ENCODE measurements at regions not wholly inside any gene's neighbourhood (a gene's known extent, or its start where the extent isn't known, plus 50 kb on each side); places are given as distances from the start of the nearest gene placed in this dataset.
"Not testable (repeated sequence)": the region's sequence is repeated elsewhere in the genome, so short reads cannot be mapped to it uniquely, and the experiment has no call there.

DNA sequence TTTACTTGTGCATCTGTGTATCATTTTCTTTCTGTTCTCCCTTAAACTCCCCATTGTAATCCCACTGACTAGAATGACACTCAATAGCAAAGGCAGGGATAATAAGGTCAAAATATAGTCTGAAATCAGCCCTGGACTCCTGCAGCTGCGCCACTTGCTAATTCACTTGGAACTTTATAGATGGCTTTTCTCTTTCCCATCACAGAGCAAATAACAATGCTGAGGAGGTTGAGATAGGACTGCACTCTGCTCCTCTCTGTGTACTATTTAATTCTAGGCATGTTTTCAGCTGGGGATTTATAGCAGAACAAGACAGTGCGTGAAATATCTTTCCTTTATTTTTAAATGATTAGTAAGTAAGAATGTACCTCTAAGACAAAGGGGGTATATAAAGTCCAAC lies 324.2 kb downstream of the LNPK start:
- DNase-seq, result no peak

DNA sequence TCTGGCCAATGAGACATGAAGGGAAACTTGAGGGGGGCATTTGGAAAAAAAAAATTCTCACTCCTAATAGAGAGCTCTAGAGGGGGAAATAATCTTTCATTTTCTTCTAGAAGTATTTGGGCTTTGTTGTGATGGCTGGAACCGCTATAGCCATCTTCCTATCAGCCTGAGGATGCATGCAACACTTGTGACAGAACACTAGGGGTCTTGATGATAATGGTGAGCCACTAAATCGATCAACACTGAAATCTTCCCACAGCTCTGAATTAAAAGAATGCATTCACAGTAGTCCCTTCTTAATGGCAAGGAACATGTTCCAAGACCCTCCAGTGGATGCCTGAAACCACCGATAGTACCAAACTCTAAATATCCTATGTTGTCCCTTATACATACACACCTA lies 325.3 kb downstream of the LNPK start:
- DNase-seq, result no peak

DNA sequence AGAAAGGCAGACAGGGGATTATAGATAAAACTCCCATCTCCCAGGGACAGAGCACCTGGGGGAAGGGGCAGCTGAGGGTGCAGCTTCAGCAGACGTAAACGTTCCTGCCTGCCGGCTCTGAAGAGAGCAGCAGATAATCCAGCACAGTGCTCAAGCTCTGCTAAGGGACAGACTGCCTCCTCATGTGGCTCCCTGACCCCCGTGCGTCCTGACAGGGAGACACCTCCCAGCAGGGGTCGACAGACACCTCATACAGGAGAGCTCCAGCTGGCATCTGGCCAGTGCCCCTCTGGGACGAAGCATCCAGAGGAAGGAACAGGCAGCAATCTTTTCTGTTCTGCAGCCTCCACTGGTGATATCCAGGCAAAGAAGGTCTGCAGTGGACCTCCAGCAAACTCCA lies 333.3 kb downstream of the LNPK start:
- DNase-seq, result not testable (repeated sequence)

DNA sequence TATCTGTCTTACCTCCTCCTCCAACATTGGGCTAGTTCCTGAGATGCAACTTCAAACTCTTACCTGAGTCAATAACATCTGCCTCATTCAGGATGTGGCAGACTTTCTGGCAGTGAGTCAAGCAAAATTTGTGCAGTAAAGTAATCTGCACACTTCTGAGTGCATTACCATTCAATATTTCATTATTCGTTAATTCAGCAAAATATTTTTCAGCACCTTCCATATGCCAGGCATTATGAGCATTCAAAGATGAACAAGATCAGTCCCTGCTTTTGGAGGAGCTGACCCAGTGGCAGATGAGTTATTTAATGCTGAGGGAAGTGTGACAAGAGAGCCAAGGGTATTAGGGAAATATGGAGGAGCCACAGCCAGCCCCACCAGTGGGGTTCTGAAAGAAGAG lies 339.7 kb downstream of the LNPK start:
- DNase-seq, result no peak

DNA sequence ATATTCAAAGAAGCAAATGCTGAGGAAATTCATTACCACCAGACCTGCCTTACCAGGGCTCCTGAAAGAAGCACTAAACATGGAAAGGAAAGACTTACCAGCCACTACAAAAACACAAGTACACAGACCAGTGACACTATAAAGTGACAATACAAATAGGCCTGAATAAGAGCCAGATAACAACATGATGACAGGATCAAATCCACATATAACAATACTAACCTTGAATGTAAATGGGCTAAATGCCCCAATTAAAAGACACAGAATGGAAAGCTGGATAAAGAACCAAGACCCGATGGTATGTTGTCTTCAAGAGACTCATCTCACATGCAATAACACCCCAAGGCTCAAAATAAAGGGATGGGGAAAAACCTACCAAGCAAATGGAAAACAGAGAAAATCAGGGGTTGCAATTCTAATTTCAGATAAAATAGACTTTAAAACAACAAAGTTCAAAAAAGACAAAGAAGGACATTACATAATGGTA lies 353.4 kb downstream of the LNPK start:
- DNase-seq, result no peak

DNA sequence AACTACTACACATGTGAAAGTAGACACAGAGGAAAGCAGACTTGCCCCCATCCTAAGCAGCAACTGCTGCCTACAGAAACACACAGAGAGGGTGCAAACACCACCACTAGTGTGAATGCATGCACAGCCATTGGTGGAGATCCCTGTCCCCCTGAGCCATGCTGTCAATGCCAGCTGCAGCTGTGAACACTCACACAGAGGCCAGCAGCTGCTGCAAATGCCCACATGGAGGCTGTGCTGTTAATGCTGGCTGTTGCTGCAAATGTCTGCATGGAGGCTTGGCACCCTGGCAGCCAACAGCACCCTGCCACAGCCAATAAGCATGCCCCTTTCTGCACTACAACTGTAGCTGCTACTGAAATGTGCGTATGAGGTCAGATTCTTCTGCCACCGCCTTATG lies 355.0 kb downstream of the LNPK start:
- DNase-seq, result no peak

DNA sequence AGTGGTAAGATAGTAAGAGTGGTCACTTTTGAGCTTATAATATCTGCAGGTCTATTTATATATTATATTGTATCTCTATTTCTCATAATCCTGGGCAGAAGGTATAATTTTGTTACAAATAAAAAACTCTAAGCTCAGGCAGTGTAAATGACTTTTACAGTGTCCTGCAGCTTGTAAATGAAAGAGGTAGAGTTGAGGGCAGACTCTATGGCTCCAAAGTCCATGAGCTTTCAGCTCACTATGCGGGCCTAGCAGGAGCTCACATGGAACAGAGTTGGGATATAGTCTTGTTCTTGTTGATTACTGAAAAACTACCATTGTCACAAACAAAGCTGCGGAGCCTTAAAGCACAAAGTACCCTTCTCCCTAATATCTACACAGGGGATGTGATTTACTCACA lies 361.4 kb downstream of the LNPK start:
- DNase-seq, result no peak

DNA sequence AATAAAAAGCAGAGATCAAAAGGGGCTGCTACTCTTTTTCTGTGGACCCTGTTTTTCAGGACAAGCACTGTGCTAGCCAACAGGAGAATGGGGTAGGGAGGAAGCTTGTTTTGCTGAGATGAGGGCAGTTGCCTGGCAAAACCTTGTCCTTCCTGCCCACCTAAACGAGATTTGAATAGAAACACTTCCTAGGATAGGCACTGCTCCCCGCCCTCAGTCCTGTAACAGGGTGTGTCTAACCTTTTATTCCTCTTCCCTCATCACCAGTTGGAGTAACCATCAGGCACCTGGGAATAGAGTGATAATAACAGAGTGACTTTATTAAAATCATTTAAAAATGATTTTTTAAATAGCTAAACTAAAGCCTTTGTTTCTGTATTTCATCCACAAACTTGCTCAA lies 368.8 kb downstream of the LNPK start:
- no peak for DNase-seq

DNA sequence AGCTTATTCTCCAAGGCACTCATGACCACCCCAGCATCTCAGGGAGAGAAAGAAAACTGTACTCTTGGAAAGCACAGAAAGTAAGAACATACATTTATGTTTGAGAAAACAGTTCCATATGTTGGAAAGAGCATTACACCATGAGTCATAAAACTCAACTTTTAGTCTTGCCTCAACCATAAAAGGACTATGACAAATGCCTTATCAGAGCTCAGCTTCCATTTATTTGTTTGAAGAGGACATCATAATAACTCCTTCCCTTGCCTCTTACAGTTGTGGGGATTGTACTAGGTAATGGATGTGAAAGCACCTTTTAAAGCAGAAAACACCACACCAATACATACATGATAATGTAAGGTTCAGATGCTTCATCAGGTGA lies 370.8 kb downstream of the LNPK start:
- no peak for DNase-seq

DNA sequence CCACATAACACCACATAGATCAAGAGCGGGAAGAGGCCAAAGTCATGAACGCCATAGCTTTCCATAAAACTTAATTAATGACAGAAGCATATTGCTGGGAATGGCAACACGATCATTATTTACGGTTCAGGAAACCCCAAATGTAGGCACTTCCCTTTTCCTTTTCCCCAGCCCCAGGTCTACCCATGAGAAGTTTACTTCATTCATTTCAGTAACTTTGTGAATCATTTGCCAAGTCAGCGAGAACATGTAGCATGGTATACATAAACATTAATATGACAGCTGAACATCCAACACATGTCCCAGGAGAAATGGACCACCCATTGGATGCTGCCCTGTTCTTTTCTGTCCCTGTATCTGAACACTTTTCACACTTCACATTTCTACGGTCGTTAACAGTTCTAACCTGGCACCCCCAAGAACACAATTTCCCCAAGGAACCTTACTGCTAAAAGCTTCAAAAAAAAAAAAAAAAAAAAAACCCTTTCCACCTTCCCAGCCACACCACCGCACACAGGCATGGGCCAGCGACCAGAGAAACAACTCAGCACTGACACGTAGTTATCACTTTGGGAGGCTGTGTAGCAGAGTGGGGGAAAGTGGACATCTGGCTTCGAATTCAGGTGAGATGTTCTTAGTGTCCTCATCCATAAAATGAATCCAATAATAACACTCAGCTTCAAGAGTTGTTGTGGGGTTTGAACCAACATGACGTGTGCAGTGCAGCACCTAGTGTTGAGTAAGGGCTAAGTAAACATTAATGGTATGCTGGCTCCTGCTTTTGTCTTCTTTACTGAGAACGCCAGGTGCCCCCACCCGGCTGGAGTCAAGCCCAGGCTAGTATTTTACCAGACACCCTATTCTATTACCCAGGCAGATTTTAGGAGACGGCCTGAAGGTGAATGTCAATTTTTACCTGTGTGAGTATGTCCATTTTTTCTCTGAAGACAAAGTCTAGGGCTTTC lies 371.5 kb downstream of the LNPK start:
- peak; percentile 6 for DNase-seq

DNA sequence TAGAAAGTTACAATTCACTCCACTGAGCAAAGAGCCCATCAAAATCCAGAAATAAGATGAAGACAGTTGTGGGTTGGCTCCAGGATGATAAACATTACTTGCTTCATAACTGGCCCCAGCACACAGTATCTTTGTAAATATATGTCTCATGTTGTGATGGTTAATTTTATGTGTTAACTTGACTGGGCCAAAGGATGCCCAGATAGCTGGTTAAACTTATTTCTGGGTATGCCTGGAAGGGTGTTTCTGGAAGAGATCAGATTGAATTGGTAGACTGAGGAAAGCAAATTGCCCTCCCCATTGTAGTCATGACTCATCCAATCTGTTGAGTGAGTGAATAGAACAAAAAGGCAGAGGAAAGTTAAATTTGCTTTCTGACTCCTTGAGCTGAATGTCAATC lies 373.8 kb downstream of the LNPK start:
- no peak for DNase-seq

DNA sequence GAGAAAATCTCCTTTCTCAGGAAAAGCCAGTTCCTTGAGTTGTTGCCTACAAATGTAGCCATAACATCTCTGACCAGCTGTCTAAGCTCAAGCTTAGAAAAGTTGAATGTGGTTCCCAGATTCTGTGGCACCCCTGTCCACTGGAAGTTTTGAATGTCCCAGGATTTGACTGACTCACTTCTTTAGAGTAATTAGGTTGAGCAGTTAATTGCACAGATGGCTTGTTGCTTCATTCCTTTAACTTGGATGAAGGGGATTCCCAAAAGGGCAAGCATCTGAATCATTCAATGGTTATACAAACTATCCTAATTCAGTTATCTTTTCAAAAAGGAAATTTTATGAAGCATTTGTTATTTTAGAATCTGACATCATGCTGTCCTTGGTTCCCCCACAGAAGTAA lies 374.7 kb downstream of the LNPK start:
- DNase-seq, result no peak

DNA sequence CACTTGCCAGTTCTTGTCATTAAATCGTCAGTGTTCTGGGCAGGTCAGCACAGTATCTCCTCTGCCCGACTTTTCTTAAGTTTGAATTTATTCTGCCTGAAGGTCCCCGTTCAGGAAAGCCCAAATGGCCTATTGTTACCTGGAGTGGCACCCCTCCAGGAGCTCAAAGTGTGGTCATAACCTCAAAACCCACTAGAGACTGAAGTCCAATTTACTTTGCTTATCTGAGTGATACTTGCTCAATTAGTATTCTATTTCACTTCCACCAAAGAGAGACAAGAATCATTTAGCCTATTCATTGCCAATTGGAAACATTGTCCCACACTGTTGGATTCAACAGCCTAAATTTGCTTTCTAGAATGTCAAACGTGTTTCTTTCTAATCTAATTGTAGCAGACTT lies 375.3 kb downstream of the LNPK start:
- DNase-seq, result no peak

DNA sequence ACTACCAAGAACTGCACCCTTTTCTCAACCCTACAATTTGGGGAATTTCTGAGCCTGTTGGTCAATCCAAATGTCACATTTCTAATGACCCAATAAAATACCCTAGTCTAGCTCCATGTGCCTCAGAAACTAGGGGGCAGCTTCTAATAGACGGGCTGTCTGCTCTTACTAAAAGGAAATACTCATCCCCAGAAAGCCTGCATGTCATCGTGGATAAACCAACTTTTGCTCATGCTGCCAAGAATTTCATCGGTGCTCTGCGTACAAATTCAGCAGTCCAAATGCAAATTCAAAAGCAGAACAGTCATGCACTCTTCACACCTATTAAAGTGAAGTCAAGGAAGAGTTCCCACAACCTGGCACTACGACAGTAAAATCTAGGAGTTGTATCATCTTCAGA lies 377.3 kb downstream of the LNPK start:
- no peak for DNase-seq

DNA sequence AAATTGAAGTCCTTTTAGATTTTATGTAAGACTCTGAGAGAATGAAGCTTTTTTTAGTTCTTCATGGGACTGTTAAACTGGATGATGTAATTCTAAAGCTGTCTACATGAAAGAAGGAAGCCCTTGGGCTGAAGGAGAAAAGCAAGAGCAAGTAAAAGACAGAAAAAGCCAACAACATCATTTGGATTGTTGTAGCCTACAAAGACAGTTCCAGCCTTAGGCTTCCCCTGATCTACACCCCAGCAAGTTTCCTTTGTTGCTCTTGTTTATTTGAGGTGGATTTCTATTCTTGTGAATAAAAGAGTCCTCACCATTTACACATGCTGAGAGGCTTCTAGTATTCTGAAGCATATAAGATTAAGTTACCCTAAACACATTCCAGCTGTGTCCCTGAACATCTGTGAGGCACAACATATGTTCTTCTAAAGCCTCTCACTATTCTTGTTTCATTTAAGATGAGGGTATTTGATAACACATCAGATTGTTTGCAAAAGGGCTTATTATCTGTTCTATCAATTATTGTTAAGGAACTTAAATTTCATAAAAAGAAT lies 377.8 kb downstream of the LNPK start:
- no peak for DNase-seq

DNA sequence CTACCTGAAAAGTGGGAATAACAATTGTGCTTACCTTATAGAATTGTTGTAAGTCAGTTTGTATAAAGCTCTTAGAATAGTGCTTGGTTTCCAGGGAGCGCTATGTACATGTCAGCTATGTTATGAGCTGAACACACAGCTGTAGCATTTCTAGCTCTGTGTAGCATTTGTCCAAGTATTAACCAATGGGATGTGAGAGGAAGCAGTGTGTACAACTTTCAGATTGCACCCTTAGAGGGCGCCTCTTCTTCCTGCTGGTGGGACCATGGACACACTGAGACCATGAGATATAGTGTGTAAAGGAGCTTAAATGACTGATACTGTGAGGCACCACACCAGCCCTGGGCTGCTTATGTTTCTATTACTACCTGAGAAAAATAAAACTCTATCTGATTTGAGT lies 380.2 kb downstream of the LNPK start:
- DNase-seq, result no peak

DNA sequence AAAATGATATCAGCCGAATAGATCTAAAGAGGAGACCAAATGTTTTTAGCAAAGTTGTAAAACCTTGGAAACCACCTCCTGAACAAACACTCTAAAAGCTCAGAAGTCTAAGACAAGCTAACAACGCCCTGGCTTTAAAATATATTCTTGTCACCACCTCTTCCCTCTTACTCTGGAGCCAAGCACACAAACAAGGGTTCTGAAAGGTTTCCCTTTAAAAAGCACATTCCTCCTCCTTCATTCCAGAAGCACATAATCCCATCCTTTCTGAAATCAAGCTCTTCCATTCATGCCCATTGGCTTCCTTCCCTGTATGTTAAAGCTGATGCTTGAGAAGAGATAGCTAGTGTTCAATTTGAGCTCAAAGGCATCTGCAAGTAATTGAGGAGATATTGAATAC lies 382.0 kb downstream of the LNPK start:
- no peak for DNase-seq

DNA sequence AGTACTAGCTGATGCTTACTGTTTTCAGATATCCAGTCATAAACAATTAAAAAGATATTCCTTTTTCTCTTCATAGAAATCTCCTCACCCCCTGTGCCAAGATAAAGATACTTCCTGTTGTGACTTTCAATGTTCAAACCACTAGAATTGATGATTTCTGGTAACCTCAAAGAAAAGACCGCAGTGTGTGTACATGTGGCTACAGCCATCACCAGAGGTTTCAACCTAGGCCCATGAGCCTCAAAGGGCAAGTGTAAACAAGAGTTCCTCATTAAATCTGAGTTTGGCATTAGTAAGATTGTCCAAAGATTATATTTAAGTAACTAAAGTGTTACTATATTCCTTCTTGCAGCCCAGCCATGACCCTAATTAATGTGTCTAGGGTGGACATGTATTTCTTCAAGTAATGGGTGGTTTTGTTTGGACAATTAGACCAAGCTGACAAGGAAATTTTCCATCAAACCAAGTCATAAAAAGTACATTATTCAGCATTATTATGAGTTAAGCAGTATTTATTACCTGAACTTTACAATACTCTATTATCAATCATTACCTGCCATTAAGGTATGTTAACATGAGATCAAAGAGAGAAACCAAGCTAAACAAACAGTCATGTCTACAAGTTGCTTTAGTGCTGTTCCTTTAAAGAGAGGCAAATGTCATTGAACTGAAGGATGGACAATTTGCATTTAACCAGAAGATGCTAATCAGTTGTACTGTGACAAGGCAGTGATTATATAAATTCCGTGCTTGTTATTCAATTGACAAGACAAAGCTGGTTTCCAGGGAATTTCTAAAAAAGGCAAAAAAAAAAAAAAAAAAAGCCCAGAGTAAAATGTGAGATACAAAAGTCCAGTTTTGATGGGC lies 382.7 kb downstream of the LNPK start:
- no peak for DNase-seq

DNA sequence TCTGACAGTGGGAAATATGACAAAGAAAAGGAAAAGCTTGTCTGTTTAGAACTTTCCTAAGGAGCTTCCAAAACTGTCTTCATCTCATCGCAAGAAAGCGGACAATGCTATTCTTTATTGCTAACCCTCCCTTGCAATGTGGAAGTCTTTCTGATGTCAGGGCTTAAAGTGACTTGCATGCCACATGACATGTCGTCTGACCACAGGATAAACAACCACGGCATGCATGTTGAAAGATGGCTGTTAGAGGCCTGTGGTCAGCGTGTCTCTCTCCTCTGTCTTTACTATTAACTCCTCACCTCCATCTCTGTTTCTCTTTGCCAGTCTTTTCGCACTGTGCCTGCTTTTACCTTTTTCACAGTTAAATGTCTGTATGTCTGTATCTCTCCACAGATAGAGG lies 389.8 kb downstream of the LNPK start:
- DNase-seq, result no peak

DNA sequence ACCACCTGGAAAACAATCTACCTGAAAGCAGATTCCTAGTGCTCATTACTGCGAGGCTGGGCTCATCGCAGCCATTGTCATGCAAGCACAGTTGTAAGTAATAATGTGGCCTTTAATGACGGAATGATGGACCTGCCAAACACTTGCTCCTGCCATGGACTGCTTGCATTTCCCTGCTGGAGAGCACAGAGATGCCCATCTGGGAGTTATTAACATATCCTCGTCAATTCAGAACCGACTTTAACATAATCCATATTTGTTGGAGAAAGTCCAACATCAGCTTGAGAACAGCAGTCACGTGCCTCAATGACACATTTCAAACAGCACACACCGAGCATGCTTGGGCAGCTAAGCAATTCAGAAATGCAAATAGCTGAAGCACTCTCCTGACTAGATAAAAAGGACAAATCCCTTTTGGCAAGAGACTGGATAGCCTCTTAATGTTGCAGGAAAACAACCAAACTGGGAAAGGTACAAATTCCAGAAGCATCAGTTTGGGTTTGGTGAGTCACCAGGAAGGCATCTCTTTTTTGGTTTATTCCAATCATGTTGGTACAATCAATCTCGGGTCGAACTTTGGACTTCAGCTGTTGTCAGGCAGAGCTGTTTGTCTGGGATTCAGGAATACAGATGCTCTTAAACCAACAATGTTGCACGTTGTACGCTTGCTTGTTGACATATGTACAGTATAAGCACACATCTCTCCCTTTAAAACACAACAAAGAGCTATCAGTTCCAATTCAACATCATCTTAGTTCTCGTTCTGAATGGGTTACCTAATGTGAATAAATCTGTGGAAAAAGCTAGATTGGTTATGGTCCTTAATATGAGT lies 395.8 kb downstream of the LNPK start:
- DNase-seq, result peak; percentile 61

DNA sequence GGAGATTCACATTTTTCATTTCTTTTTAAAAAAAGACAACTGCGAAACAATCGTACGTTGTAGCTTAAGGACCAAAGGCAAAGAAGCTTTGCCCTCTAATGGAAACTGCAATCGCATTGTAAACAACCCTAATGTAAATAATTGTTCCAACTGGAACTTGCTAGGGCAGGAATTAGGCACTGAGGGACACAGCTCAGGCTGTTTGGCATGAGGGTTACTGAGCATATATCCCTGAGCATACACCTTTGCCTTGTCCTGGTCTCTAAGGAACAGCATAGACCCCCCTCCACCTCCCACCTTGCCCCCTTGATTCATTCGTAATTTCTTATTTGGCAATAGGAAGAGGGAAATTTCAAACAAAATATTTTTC lies 396.4 kb downstream of the LNPK start:
- no peak for DNase-seq

DNA sequence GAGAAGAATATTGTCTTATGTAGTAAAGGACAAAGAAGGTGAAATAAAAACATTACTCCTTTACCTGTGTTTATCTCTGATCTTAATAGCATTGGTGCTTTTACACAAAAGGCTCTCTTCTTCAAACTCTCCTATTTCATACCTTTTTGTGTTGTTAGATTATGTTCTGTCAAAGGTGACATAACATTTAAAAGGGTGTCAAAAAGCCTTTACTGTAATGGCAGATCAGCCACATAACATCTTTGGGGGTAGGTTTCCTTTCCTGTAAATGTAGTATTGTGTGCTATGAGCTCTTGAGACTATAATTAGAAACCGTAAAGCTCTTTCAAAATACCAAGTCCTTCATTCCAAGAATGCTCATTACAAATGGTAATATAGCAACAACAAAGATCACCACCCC lies 400.1 kb downstream of the LNPK start:
- DNase-seq, result no peak

All from NCI-H1092 (cell line).